ENCODE measurements at regions not wholly inside any gene's neighbourhood (a gene's known extent, or its start where the extent isn't known, plus 50 kb on each side); places are given as distances from the start of the nearest gene placed in this dataset.

- no peak for DNase-seq
Measured at GRCh38 chr10:61184429-61184828, 240.4 kb upstream of the RHOBTB1 start.

DNA sequence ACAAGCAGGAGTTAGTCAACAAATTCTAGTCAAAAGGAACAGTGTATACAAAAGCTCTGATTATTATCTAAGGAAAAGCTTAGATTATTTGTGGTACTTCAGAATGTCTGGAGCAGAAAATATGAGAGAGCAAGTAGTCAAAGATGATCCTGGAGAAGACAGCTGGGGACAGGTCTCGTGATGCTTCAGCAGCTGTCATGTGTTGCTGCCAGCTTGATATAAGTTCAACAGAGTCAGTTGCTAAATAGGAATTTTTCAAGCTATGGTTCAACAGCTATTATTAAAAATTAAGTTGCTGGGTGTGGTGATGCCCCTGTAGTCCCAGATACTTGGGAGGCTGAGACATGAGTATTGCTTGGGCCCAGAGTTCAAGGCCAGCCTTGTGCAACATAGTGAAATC lies 240.0 kb upstream of the RHOBTB1 start:
- no peak for DNase-seq

DNA sequence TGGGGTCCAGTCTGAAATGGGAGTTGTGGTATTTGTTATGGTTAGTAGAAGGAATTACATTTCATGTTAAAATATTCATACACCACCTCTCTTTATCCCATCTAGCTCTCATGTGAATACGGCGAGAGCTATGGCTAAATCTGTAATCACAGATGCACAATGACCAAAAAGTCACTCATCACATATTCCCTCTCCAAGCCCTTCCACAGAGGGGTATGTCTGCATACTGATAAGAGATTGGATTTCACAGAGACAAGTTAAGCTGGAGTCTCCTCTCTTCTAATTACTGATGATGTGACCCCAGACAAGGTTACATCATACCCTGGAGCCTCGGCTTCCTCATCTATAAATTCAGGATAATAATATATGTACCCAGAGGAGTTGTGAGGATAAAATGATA lies 237.8 kb upstream of the RHOBTB1 start:
- no peak for DNase-seq

GRCh38 chr10:61179771-61180170 lies 235.8 kb upstream of the RHOBTB1 start:
- DNase-seq = peak; percentile 65

DNA sequence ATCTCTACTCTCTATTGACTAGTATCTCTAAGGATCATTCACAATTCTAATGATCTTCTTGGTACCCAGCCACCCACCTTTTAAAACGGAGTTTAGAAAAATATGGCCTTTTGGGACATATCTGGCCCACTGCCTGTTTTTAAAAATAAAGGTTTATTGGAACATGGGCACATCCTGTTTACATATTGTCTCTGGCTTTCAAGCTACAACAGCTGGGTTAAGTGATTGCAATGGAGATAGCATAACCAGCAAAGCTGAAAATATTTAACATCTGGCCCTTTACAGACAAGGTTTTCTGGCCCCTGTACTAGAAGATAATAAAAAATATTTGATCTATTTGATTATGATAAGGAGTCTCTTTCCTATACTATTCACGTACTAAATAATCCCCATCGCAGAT lies 232.4 kb upstream of the RHOBTB1 start:
- DNase-seq = no peak

- DNase-seq = no peak
Measured at GRCh38 chr10:61175316-61175715, 231.3 kb upstream of the RHOBTB1 start.

GRCh38 chr10:61173450-61173849 lies 229.5 kb upstream of the RHOBTB1 start:
- no peak for DNase-seq

GRCh38 chr10:61172182-61172926 lies 228.4 kb upstream of the RHOBTB1 start:
- DNase-seq = peak; percentile 65

- no peak for DNase-seq
Measured at GRCh38 chr10:61170594-61170993, 226.6 kb upstream of the RHOBTB1 start.

GRCh38 chr10:61169294-61169693 lies 225.3 kb upstream of the RHOBTB1 start:
- DNase-seq = peak; percentile 80

DNA sequence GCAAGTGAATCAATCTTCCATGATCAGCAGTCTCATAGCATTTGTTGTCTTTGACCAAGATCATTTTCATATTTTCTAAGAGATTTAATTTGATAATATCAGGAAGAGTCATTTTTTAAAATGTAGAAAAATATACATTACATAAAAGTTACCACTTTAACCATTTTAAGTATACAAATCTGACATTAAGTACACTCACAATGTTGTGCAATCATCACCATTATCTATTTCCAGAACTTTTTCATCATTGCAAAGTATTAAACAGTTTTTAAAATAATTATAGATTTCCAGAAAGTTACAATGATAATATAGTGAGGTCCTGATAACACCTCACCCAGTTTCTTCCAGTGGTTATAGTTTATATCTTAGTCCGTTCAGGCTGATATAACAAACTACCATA lies 222.5 kb upstream of the RHOBTB1 start:
- no peak for DNase-seq

GRCh38 chr10:61166065-61166464 lies 222.1 kb upstream of the RHOBTB1 start:
- no peak for DNase-seq

DNA sequence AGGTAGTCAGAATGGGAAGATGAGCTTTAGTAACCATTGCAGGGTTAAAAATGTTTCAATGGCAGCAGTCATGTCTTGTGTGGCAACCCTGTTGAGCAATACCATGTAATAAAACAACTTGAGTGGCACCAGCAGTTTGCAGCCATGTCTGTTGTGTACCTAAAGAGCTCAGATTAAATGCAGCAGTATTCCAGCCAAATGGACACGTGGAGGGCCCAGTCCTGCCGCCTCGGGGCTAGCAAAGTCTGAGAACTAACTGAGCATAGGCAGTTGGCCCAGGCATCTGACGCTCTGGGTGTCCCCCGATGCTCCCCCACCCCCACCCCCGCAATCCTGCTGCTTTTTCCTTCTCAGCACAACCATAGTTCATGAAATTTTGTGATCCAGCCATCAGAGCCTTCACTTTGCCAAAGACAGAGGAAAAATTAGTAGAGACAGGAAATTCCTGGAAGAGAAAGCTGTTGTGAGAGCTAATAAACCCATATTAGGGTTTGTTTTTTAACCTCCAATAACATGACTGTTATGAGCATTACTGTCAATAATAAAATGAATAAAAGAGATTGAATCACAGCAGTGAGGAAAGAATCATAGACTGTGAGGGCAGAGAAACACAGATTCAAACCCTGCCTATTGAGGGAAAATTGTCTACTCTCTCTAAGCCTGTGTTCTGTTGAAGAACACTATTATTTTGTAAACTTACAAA lies 220.6 kb upstream of the RHOBTB1 start:
- DNase-seq = no peak

GRCh38 chr10:61163403-61163802 lies 219.4 kb upstream of the RHOBTB1 start:
- DNase-seq = peak; percentile 22

DNA sequence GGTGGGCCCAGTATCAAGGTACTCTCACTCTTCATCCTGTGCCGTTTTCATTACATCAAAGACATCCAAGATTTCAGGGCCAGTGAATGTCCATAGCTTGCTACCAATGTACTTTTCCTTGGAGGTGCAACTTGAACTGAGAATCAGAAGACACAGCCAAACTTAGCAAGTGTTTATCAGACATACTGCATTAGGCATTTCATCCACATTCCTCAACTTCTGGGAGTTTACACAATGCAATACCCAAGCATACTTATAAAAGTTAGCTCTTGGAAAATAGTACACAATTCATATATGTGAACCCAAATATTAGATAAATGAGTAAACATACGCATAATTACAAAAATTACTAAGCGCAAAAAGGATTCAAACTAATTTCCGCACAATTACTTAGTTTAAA lies 216.3 kb upstream of the RHOBTB1 start:
- DNase-seq = no peak

GRCh38 chr10:61159253-61159652 lies 215.3 kb upstream of the RHOBTB1 start:
- DNase-seq = no peak

DNA sequence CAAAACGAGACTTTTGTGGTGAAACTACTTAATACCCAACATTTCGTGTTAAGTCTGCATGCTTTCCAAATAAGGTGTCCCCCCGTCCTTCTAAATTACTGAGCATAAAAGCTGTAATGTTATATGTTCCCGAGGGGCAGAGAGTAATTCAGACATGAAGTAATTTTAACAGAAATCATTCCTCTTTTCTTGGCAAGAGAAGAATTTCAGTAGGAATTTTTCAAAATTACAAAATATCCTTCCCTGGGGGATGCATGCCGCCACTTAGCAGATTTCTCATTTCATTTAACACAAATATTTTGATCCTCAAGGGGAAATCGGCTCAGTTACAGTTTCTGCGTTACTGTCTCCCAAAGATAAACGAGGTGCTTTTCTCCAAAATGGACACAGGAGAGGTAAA lies 213.2 kb upstream of the RHOBTB1 start:
- no peak for DNase-seq

- DNase-seq = no peak
Measured at GRCh38 chr10:61153771-61154170, 209.8 kb upstream of the RHOBTB1 start.

DNA sequence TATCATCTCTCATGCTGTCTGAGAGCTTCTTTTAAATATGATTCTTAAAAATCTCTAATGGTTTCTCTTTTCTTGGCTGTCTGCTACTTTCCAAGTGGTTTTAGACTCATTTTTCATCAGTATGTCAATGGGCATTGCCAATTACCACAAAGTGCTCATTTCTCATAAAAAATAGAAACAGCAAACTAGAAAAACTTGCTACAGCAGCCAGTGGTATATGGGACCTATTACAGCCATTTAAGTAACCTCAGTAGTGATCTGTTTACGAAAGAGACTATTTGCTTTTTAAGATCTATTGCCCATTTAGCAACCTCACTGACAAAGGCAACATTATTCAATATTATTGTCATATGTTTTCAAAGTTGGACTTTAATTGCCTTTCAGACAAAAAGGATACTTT lies 207.1 kb upstream of the RHOBTB1 start:
- no peak for DNase-seq

- DNase-seq = no peak
Measured at GRCh38 chr10:61148451-61148850, 204.5 kb upstream of the RHOBTB1 start.

- no peak for DNase-seq
Measured at GRCh38 chr10:61142987-61143386, 199.0 kb upstream of the RHOBTB1 start.

- DNase-seq = peak; percentile 71
Measured at GRCh38 chr10:61140765-61141392, 196.9 kb upstream of the RHOBTB1 start.

GRCh38 chr10:61139592-61139953 lies 195.6 kb upstream of the RHOBTB1 start:
- DNase-seq = peak; percentile 19

Data from NCI-H2227 treated with DMSO at 0.1 percent for 48 hours (cell line).